H1 (cell line): ENCODE measurements at regions not wholly inside any gene's neighbourhood (a gene's known extent, or its start where the extent isn't known, plus 50 kb on each side); places are given as distances from the start of the nearest gene placed in this dataset.

Experiments
- CTCF ChIA-PET: fragments of 300-600 bp; sonication (Branson Sonifier 250); formaldehyde crosslinking; loops from one replicate; lab custom pipeline; 2021; ENCODE audit not compliant: partially characterized antibody; lab: Charles Lee
- POLR2A ChIA-PET: fragments of 300-600 bp; sonication (Branson Sonifier 250); formaldehyde crosslinking; loops from one replicate; lab custom pipeline; 2021; ENCODE audit warnings: inconsistent platforms; ENCODE audit not compliant: partially characterized antibody; lab: Charles Lee
- DNase-seq, 2 experiments: peaks; one replicate each; pipeline versions ENCODE4 v3.0.0 to v3.0.0-alpha.2; 2010 to 2022; ENCODE audit warnings: low spot score in 2 of 2, low read depth in 1 of 2, mixed read lengths in 1 of 2
- FAIRE-seq: peaks from 2 replicates; lab custom pipeline; 2011; peaks lifted over from hg19 to GRCh38; lab: Jason Lieb, UNC
- H2AFZ ChIP-seq: 2 replicates; pipeline ENCODE4 v1.8.1; 2012; ENCODE audit warnings: low read length, inconsistent platforms
- H2AK5ac ChIP-seq: 2 replicates; pipeline ENCODE4 v1.6.1; 2013; ENCODE audit warnings: low read depth, low read length
- H2BK120ac ChIP-seq: replicated peaks from 2 replicates; pipeline ENCODE3; 2013; ENCODE audit warnings: low read depth, low read length, inconsistent platforms
- H2BK12ac ChIP-seq: 2 replicates; pipeline ENCODE4 v1.6.1; 2013; ENCODE audit warnings: low read depth, low read length
- H2BK15ac ChIP-seq: 2 replicates; pipeline ENCODE4 v1.6.1; 2013; ENCODE audit warnings: low read length
- H2BK20ac ChIP-seq: 2 replicates; pipeline ENCODE4 v1.6.1; 2013; ENCODE audit warnings: low read length
- H2BK5ac ChIP-seq: 2 replicates; pipeline ENCODE4 v1.6.1; 2013; ENCODE audit warnings: low read depth, low read length
- H3K14ac ChIP-seq: 2 replicates; pipeline ENCODE4 v1.6.1; 2013; ENCODE audit warnings: inconsistent platforms; ENCODE audit not compliant: insufficient read length
- H3K18ac ChIP-seq: 2 replicates; pipeline ENCODE4 v1.6.1; 2013; ENCODE audit warnings: low read length; ENCODE audit errors: extremely low read depth
- H3K23ac ChIP-seq: 2 replicates; pipeline ENCODE4 v1.6.1; 2013; ENCODE audit warnings: inconsistent platforms; ENCODE audit not compliant: insufficient read length
- H3K23me2 ChIP-seq: 2 replicates; pipeline ENCODE4 v1.6.1; 2013; ENCODE audit warnings: low read depth, low read length
- H3K27ac ChIP-seq: 2 replicates; pipeline ENCODE4 v1.6.1; 2011; ENCODE audit warnings: low read depth, low read length, inconsistent platforms
- H3K27me3 ChIP-seq, 4 experiments: replicated peaks in 1 of 4; 1 replicate in 1 of 4; 2 replicates in 3 of 4; pipeline versions ENCODE4 v1.6.1 to v1.8.1; 2011 to 2013; ENCODE audit warnings: low read length in 3 of 4, mild to moderate bottlenecking in 3 of 4, inconsistent platforms in 2 of 4, mixed read lengths in 2 of 4, moderate library complexity in 1 of 4; ENCODE audit not compliant: control insufficient read depth in 3 of 4, insufficient read depth in 3 of 4; ENCODE audit errors: extremely low read depth in 1 of 4
- H3K36me3 ChIP-seq, 4 experiments: 2 replicates each; pipeline versions ENCODE4 v1.6.1 to v1.8.1; 2011 to 2013; ENCODE audit warnings: mild to moderate bottlenecking in 4 of 4, low read length in 3 of 4, moderate library complexity in 2 of 4, control low read depth in 1 of 4, inconsistent platforms in 1 of 4; ENCODE audit not compliant: insufficient read depth in 4 of 4, control insufficient read depth in 2 of 4
- H3K4ac ChIP-seq: replicated peaks from 2 replicates; pipeline ENCODE3; 2013; ENCODE audit warnings: low read length, low read depth, mixed read lengths, inconsistent platforms; ENCODE audit not compliant: insufficient read length
- H3K4me1 ChIP-seq, 4 experiments: replicated peaks in 1 of 4; 1 replicate in 1 of 4; 2 replicates in 3 of 4; pipeline versions ENCODE4 v1.6.1 to v1.8.1; 2011 to 2013; ENCODE audit warnings: low read length in 3 of 4, inconsistent platforms in 2 of 4, mixed read lengths in 1 of 4; ENCODE audit not compliant: insufficient read depth in 4 of 4, control insufficient read depth in 3 of 4
- H3K4me2 ChIP-seq, 2 experiments: 2 replicates each; pipeline versions ENCODE4 v1.6.1 to v1.8.1; 2011 to 2013; ENCODE audit warnings: low read depth in 2 of 2, low read length in 2 of 2, control low read depth in 1 of 2, inconsistent platforms in 1 of 2, mild to moderate bottlenecking in 1 of 2; ENCODE audit not compliant: insufficient read depth in 1 of 2
- H3K4me3 ChIP-seq, 4 experiments: fragments of 200-600, 300-600 bp in 1 of 4; sonication (generic), shearing (Covaris generic), sonication (Bioruptor Twin) in 1 of 4; 2 replicates each; pipeline versions ENCODE4 v1.5.1 to v1.8.1; 2011 to 2016; ENCODE audit warnings: low read length in 4 of 4, low read depth in 3 of 4, control low read depth in 2 of 4, inconsistent platforms in 2 of 4, mild to moderate bottlenecking in 2 of 4, mixed read lengths in 1 of 4, moderate library complexity in 1 of 4; ENCODE audit not compliant: insufficient read depth in 2 of 4; ENCODE audit errors: extremely low read depth in 1 of 4
- H3K56ac ChIP-seq: replicated peaks from 2 replicates; pipeline ENCODE3; 2013; ENCODE audit warnings: low read depth, mild to moderate bottlenecking, mixed read lengths, low read length, inconsistent platforms; ENCODE audit not compliant: insufficient read length
- H3K79me1 ChIP-seq: 2 replicates; pipeline ENCODE4 v1.6.1; 2013; ENCODE audit warnings: low read depth, low read length, control low read depth
- H3K79me2 ChIP-seq, 2 experiments: 2 replicates each; pipeline versions ENCODE4 v1.6.1 to v1.8.1; 2012 to 2013; ENCODE audit warnings: low read length in 2 of 2, mild to moderate bottlenecking in 2 of 2, inconsistent platforms in 1 of 2; ENCODE audit not compliant: insufficient read depth in 2 of 2, control insufficient read depth in 1 of 2
- H3K9ac ChIP-seq, 4 experiments: replicated peaks in 1 of 4; 1 replicate in 1 of 4; 2 replicates in 3 of 4; pipeline versions ENCODE4 v1.6.1 to v1.8.1; 2011 to 2013; ENCODE audit warnings: low read depth in 3 of 4, low read length in 3 of 4, control low read depth in 2 of 4, mild to moderate bottlenecking in 2 of 4, moderate library complexity in 2 of 4, inconsistent platforms in 1 of 4; ENCODE audit errors: extremely low read depth in 1 of 4
- H3K9me3 ChIP-seq, 2 experiments: 2 replicates each; pipeline versions ENCODE4 v1.6.1 to v1.8.1; 2012 to 2013; ENCODE audit warnings: mild to moderate bottlenecking in 2 of 2, moderate library complexity in 2 of 2, control low read depth in 1 of 2, inconsistent platforms in 1 of 2, low read depth in 1 of 2, low read length in 1 of 2, mixed read lengths in 1 of 2; ENCODE audit not compliant: insufficient read depth in 2 of 2
- H4K20me1 ChIP-seq, 2 experiments: replicated peaks in 1 of 2; 2 replicates each; pipeline versions ENCODE3 to v1.8.1; 2011 to 2013; ENCODE audit warnings: inconsistent platforms in 2 of 2, low read length in 2 of 2, mild to moderate bottlenecking in 1 of 2; ENCODE audit not compliant: insufficient read depth in 2 of 2, control insufficient read depth in 1 of 2
- H4K5ac ChIP-seq: 2 replicates; pipeline ENCODE4 v1.6.1; 2013; ENCODE audit warnings: low read length, low read depth, mixed read lengths, inconsistent platforms; ENCODE audit not compliant: insufficient read length
- H4K8ac ChIP-seq: 2 replicates; pipeline ENCODE4 v1.8.0; 2013; ENCODE audit warnings: mild to moderate bottlenecking, moderate library complexity, low read length, inconsistent platforms; ENCODE audit not compliant: insufficient read depth; ENCODE audit errors: extremely low read depth
- H4K91ac ChIP-seq: replicated peaks from 2 replicates; pipeline ENCODE3; 2013; ENCODE audit warnings: low read length, mixed read lengths, inconsistent platforms; ENCODE audit not compliant: insufficient read length
- WGBS, 2 experiments: shearing (Covaris generic) in 1 of 2; methylation state at CpG; one replicate each; pipeline versions ENCODE4 v1.1.6 to v1.1.7; 2013 to 2015; ENCODE audit warnings: low lambda C conversion rate in 2 of 2, mixed read lengths in 2 of 2, inconsistent platforms in 1 of 2, low coverage in 1 of 2, missing lambda C conversion rate in 1 of 2; ENCODE audit not compliant: insufficient replicate concordance in 2 of 2, insufficient coverage in 1 of 2, insufficient read length in 1 of 2; ENCODE audit errors: extremely low coverage in 1 of 2, missing lambda C conversion rate in 1 of 2; 5-methylcytosine and 5-hydroxymethylcytosine counted together

GRCh38 chr16:35713762-35714650, 2254.6 kb downstream of the TP53TG3F start:
- Histone ChIP-seq H3K79me2 (no peaks in the 10 kb centered on the region), H2BK12ac (no peak overlapping the region), H3K79me1 (no peaks in the 10 kb centered on the region), H4K5ac (no peak overlapping the region), H2AK5ac (no peak overlapping the region), H3K56ac (no peak overlapping the region), H3K4ac (no peak overlapping the region), H3K4me2 (no peak overlapping the region), H3K9me3 (peaks cover 15 to 53% of the 10 kb centered on the region in 2 experiments), H3K4me1 (no peaks in the 10 kb centered on the region), H3K36me3 (no peaks in the 10 kb centered on the region), H3K27ac (no peak overlapping the region), H2BK5ac (no peak overlapping the region), H3K9ac (no peak overlapping the region), H4K20me1 (no peaks in the 10 kb centered on the region), H3K14ac (no peak overlapping the region), H3K18ac (no peak overlapping the region), H4K91ac (no peak overlapping the region), H3K27me3 (no peaks in the 10 kb centered on the region), H2BK120ac (no peak overlapping the region), H3K23me2 (no peaks in the 10 kb centered on the region), H3K4me3 (no peak overlapping the region), H2AFZ (no peak overlapping the region), H3K23ac (no peak overlapping the region), H2BK15ac (no peak overlapping the region), H4K8ac (no peak overlapping the region), H2BK20ac (no peak overlapping the region)
- CTCF ChIA-PET, result no interaction called here
- WGBS, 2 experiments, result 81% methylated on average over 7 of the region's 7 CpGs; no CpG with 5 or more reads in 1 of the 2 experiments
- POLR2A ChIA-PET, result no interaction called here
- DNase-seq, result no peak
- no peak for FAIRE-seq
